ENCODE measurements at regions not wholly inside any gene's neighbourhood (a gene's known extent, or its start where the extent isn't known, plus 50 kb on each side); places are given as distances from the start of the nearest gene placed in this dataset.

DNA sequence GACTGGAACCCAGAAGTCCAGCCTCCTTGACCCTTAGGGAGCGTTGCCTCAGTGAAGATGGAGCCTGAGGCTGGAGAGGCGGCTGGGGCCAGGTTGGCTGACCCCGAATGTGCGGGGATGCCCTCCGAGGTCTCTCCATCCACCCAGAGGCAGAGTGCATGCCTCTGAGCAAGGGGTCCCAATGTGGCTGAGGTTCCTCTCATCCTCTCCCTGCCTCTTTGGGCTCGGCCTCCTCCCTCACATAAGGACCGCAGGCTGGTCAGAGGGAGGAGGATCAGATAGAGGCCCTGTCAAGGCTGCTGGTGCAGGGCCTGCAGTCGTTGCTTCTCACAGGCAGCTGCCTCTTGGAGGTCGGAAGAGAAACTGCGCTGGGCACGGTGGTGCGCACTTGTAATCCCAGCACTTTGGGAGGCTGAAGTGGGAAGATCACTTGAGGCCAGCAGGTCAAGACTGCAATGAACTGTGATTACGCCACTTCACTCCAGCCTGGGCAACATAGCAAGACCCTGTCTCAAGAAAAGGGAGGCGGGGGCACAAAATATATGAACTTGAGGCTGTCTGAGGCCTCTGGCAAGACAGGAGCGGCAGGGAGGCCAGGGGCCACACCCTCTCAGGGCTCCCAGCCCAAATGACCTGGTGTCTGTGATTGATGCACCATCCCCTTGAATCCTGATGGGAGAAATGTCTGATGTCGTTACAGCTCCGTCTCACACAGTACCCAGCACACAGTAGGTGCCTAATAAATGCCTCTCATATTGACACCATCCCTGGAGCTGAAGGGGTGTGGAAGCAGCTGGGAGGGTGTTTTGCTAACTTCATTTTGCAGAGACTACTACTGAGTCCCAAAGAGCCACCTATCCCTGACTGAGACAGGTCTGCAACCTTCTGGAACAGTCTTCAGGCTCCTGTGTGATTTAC is 220.1 kb upstream of the GSE1 start:
- TF ChIP-seq, protein P1, sequence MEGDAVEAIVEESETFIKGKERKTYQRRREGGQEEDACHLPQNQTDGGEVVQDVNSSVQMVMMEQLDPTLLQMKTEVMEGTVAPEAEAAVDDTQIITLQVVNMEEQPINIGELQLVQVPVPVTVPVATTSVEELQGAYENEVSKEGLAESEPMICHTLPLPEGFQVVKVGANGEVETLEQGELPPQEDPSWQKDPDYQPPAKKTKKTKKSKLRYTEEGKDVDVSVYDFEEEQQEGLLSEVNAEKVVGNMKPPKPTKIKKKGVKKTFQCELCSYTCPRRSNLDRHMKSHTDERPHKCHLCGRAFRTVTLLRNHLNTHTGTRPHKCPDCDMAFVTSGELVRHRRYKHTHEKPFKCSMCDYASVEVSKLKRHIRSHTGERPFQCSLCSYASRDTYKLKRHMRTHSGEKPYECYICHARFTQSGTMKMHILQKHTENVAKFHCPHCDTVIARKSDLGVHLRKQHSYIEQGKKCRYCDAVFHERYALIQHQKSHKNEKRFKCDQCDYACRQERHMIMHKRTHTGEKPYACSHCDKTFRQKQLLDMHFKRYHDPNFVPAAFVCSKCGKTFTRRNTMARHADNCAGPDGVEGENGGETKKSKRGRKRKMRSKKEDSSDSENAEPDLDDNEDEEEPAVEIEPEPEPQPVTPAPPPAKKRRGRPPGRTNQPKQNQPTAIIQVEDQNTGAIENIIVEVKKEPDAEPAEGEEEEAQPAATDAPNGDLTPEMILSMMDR (IDR thresholded peaks at IDR 0.05) = no peak
- TF ChIP-seq POLR2A (IDR thresholded peaks at IDR 0.05) = no peak

Measured in thyroid gland (tissue), 4 donors.